ENCODE measurements at regions not wholly inside any gene's neighbourhood (a gene's known extent, or its start where the extent isn't known, plus 50 kb on each side); places are given as distances from the start of the nearest gene placed in this dataset.

GRCh38 chr14:78074561-78074960 lies 95.6 kb upstream of the NRXN3 start:
- no peak for DNase-seq

- no peak for DNase-seq
These were observed 95.1 kb upstream of the NRXN3 start for GRCh38 chr14:78075033-78075432.

- DNase-seq, result no peak
These were observed 94.5 kb upstream of the NRXN3 start for GRCh38 chr14:78075555-78076277.

- DNase-seq, result no peak
These were observed 88.9 kb upstream of the NRXN3 start for GRCh38 chr14:78081245-78081644.

GRCh38 chr14:78083837-78084236 lies 86.3 kb upstream of the NRXN3 start:
- DNase-seq, result no peak

GRCh38 chr14:78086342-78086741 lies 83.8 kb upstream of the NRXN3 start:
- no peak for DNase-seq

- DNase-seq, result no peak
These were observed 81.3 kb upstream of the NRXN3 start for GRCh38 chr14:78088916-78089315.

- DNase-seq, result no peak
These were observed 79.3 kb upstream of the NRXN3 start for GRCh38 chr14:78090864-78091263.

- no peak for DNase-seq
These were observed 78.8 kb upstream of the NRXN3 start for GRCh38 chr14:78091361-78091760.

- no peak for DNase-seq
These were observed 78.1 kb upstream of the NRXN3 start for GRCh38 chr14:78092040-78092439.

- DNase-seq, result peak; percentile 93
These were observed 66.9 kb upstream of the NRXN3 start for GRCh38 chr14:78103271-78103670.

GRCh38 chr14:78104160-78104559 lies 66.0 kb upstream of the NRXN3 start:
- no peak for DNase-seq

- no peak for DNase-seq
These were observed 65.5 kb upstream of the NRXN3 start for GRCh38 chr14:78104655-78105054.

- DNase-seq, result no peak
These were observed 63.8 kb upstream of the NRXN3 start for GRCh38 chr14:78106381-78106780.

GRCh38 chr14:78107166-78107565 lies 63.0 kb upstream of the NRXN3 start:
- no peak for DNase-seq

GRCh38 chr14:78119440-78119839 lies 50.7 kb upstream of the NRXN3 start:
- no peak for DNase-seq
